ENCODE measurements at regions not wholly inside any gene's neighbourhood (a gene's known extent, or its start where the extent isn't known, plus 50 kb on each side); places are given as distances from the start of the nearest gene placed in this dataset.

DNA sequence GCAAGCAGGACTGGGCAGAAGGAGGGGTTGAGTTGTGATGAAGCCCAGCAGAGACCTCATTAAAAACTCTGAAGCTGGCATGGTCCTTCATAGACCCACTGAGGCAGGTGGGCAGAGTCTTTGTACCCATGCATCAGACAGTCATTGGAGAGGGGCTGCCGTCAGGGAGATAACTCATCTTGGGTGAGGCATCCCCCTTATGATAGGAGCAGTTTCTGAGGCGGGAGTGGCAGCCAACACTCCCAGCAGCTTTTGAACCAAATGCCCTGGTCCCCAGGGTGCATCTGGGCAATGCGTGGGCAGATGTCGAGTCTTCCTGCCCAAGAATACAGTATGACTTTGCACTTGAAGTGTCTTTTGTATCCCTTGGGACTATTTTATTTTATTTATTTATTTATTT lies 68.1 kb downstream of the HTR5A start:
- no peak overlapping the region for H3K4me3 ChIP-seq (ENCODE audit: low read depth, low read length)
- H3K27ac ChIP-seq (ENCODE audit: low read depth, low read length) = no peak overlapping the region
- H3K4me1 ChIP-seq (ENCODE audit: control insufficient read depth, insufficient read depth, low read length, unreplicated experiment) = no peaks in the 10 kb centered on the region
- H3K27me3 ChIP-seq (ENCODE audit: insufficient read depth, low read length) = peaks cover 31% of the 10 kb centered on the region
- no peaks in the 10 kb centered on the region for H3K36me3 ChIP-seq (ENCODE audit: insufficient read depth, low read length)
- no peak overlapping the region for H2AFZ ChIP-seq (ENCODE audit: low read length, unreplicated experiment)
- H3K79me2 ChIP-seq (ENCODE audit: control insufficient read depth, insufficient read depth, low read length, unreplicated experiment) = no peaks in the 10 kb centered on the region

DNA sequence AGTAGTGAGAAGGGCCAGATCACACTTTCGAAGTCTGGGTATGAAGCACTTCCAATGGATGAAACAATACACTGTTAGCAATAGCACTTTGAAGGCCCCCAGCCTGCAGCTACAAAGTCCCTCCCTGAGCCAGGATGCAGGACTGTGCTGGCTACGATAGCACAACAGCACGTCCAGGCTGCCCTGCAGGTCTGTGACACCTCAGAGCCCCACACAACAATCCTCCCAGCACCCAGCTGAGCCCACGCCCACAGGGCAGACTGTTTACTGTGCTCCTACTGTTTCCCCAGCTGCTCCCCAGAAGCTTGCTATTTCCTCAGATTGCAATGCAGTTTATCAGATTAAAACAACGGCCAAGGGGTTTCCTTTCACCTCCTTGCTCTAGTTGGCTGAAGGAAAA lies 71.4 kb downstream of the HTR5A start:
- no peaks in the 10 kb centered on the region for H3K36me3 ChIP-seq (ENCODE audit: insufficient read depth, low read length)
- H3K27ac ChIP-seq (ENCODE audit: low read depth, low read length) = no peak overlapping the region
- H2AFZ ChIP-seq (ENCODE audit: low read length, unreplicated experiment) = no peak overlapping the region
- peaks cover 50% of the 10 kb centered on the region for H3K27me3 ChIP-seq (ENCODE audit: insufficient read depth, low read length)
- no peaks in the 10 kb centered on the region for H3K79me2 ChIP-seq (ENCODE audit: control insufficient read depth, insufficient read depth, low read length, unreplicated experiment)
- H3K4me3 ChIP-seq (ENCODE audit: low read depth, low read length) = no peak overlapping the region
- H3K4me1 ChIP-seq (ENCODE audit: control insufficient read depth, insufficient read depth, low read length, unreplicated experiment) = no peaks in the 10 kb centered on the region

DNA sequence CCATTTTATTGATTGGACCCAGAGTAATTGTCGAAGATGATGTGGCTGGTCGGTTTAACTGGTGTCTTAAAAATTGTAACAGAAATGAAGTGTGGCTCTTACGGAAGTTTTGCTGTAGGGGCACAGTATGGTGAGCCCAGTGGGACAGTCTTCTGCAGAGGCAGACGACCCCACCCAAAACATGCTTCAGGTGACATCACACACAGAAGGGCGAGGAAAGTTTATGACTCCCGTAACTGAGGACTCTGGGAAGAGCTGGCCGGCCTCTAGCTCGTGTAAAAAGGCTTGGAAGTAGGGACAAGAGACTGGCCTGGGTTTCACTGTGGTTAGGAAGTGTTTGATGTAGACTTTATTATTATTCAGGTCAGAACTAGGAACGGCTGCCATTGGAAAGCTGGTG lies 73.3 kb downstream of the HTR5A start:
- H3K4me3 ChIP-seq (ENCODE audit: low read depth, low read length) = no peak overlapping the region
- no peak overlapping the region for H2AFZ ChIP-seq (ENCODE audit: low read length, unreplicated experiment)

DNA sequence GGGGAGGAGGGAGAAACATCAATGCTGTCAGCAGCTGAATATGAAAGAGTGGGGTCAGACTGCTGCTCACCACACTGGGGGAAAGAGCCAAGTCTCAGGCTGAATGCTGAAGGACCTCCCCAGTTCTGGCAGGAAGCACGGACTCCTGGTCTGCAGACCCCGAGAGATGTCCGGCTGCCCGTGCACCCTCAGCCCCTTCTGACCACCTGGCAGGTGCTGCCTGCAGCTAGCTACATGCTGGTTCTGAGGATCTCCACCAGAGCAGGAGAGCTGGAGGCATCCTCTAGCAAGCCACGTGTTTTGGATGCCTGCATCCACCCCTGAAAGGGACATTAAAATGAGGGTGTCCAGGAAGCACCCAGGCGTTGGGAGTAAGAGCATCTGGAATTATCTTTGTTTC lies 74.2 kb downstream of the HTR5A start:
- no peak overlapping the region for H2AFZ ChIP-seq (ENCODE audit: low read length, unreplicated experiment)
- no peaks in the 10 kb centered on the region for H3K36me3 ChIP-seq (ENCODE audit: insufficient read depth, low read length)
- no peak overlapping the region for H3K4me3 ChIP-seq (ENCODE audit: low read depth, low read length)
- H3K27me3 ChIP-seq (ENCODE audit: insufficient read depth, low read length) = peaks cover 54% of the 10 kb centered on the region
- H3K27ac ChIP-seq (ENCODE audit: low read depth, low read length) = no peak overlapping the region
- H3K4me1 ChIP-seq (ENCODE audit: control insufficient read depth, insufficient read depth, low read length, unreplicated experiment) = no peaks in the 10 kb centered on the region
- H3K79me2 ChIP-seq (ENCODE audit: control insufficient read depth, insufficient read depth, low read length, unreplicated experiment) = no peaks in the 10 kb centered on the region

More for the DNA sequence above, 73.3 kb downstream of the HTR5A start:
- Histone ChIP-seq H3K27me3 (ENCODE audit: insufficient read depth, low read length) (peaks cover 55% of the 10 kb centered on the region), H3K4me1 (ENCODE audit: control insufficient read depth, insufficient read depth, low read length, unreplicated experiment) (no peaks in the 10 kb centered on the region), H3K36me3 (ENCODE audit: insufficient read depth, low read length) (no peaks in the 10 kb centered on the region), H3K27ac (ENCODE audit: low read depth, low read length) (no peak overlapping the region), H3K79me2 (ENCODE audit: control insufficient read depth, insufficient read depth, low read length, unreplicated experiment) (no peaks in the 10 kb centered on the region)

DNA sequence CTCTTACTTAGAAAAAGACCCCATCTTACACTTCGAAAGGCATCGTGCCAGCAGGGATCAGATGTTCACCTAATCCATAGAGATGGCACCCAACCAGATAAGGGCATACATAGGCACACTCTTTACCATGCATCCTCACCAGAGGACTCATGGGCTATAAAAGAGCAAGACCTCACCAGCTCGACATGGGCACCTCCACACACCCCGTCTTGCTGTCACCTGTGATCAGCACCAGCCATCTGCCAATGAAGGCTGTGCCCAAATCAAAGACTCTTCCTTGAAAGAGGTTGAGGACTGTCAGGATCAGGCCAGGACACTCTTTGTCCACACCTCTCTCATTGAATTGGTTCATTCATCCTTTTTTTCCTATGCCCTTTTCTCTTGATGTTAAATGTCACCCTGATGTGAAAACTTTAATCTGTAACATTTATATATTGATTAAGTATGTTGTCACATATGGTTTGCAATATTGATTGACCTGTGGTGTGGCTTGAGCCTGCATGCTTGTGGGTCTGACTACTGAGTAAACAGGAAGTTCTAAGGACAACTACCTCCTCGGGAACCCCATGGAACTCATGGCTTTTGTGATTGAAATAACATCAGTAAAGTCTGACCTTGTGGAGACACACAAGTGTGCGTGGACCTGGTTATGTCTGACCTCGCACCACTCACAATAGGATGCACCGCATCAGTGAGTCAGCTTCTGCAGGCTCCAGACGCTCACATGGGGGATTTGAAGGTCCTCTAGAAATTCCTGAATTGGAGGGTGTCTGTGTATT lies 75.5 kb downstream of the HTR5A start:
- Histone ChIP-seq H3K27me3 (ENCODE audit: insufficient read depth, low read length) (peaks cover 52% of the 10 kb centered on the region), H3K4me3 (ENCODE audit: low read depth, low read length) (no peak overlapping the region), H2AFZ (ENCODE audit: low read length, unreplicated experiment) (no peak overlapping the region), H3K4me1 (ENCODE audit: control insufficient read depth, insufficient read depth, low read length, unreplicated experiment) (no peaks in the 10 kb centered on the region), H3K36me3 (ENCODE audit: insufficient read depth, low read length) (no peaks in the 10 kb centered on the region), H3K27ac (ENCODE audit: low read depth, low read length) (no peak overlapping the region), H3K79me2 (ENCODE audit: control insufficient read depth, insufficient read depth, low read length, unreplicated experiment) (no peaks in the 10 kb centered on the region)

DNA sequence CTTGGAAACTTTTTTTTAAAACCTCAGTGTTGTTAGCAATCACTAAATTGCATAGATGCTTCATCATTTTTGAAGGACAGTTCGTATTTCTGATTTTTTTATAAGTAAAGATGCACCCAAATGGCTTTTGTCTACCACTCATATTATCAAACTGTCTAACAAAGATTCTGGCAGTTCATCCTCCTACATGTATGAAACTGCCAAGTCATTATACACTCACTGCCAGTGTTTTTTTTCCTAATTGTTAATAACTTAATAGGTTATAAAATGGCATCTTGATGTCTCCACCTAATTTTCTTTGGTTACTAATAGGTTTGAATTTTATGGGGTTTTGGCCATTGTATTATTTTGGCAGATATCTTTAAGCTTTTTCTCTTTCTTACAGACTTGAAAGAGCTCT lies 77.0 kb downstream of the HTR5A start:
- H3K27ac ChIP-seq (ENCODE audit: low read depth, low read length) = no peak overlapping the region
- H2AFZ ChIP-seq (ENCODE audit: low read length, unreplicated experiment) = no peak overlapping the region
- no peaks in the 10 kb centered on the region for H3K4me1 ChIP-seq (ENCODE audit: control insufficient read depth, insufficient read depth, low read length, unreplicated experiment)
- H3K79me2 ChIP-seq (ENCODE audit: control insufficient read depth, insufficient read depth, low read length, unreplicated experiment) = no peaks in the 10 kb centered on the region
- no peak overlapping the region for H3K4me3 ChIP-seq (ENCODE audit: low read depth, low read length)
- H3K36me3 ChIP-seq (ENCODE audit: insufficient read depth, low read length) = no peaks in the 10 kb centered on the region
- H3K27me3 ChIP-seq (ENCODE audit: insufficient read depth, low read length) = peaks cover 37% of the 10 kb centered on the region

DNA sequence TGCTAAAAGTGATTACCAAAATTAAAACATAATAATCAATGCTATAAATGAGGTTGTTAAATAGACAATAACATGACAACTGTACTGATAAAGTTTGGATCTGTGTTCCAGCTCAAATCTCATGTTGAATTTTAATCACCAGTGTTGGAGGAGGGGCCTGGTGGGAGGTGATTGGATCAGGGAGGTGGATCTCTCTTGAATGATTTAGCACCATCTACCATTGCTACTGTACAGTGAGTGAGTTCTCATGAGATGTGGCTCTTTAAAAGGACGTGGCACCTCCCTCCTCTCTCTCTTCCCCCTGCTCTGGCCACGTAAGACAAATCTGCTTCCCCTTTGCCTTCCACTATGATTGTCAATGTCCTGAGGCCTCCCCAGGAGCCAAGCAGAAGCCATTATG lies 77.5 kb downstream of the HTR5A start:
- Histone ChIP-seq H3K4me1 (ENCODE audit: control insufficient read depth, insufficient read depth, low read length, unreplicated experiment) (no peaks in the 10 kb centered on the region), H3K27ac (ENCODE audit: low read depth, low read length) (no peak overlapping the region), H2AFZ (ENCODE audit: low read length, unreplicated experiment) (no peak overlapping the region), H3K36me3 (ENCODE audit: insufficient read depth, low read length) (no peaks in the 10 kb centered on the region), H3K27me3 (ENCODE audit: insufficient read depth, low read length) (peaks cover 32% of the 10 kb centered on the region), H3K79me2 (ENCODE audit: control insufficient read depth, insufficient read depth, low read length, unreplicated experiment) (no peaks in the 10 kb centered on the region), H3K4me3 (ENCODE audit: low read depth, low read length) (no peak overlapping the region)

DNA sequence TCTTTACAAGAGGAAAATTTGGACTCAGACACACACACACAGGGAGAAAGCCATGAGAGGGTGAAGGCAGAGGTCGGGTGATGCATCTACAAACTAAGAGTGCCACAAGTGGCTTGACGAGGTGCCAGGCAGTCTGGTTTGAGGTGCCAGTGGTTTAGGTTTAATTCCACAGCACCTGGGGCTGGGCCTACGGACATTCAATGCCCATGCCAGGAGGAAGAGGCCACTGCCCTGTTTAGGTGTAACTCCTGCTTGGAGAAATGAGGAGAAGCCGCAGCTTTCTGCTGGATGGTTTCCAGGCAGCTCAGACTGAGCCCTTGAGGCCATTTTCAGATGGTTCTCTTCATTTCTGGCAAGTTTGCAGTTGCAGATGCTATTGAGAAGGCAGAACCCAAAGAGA lies 83.6 kb downstream of the HTR5A start:
- H3K36me3 ChIP-seq (ENCODE audit: insufficient read depth, low read length) = no peaks in the 10 kb centered on the region
- H3K4me1 ChIP-seq (ENCODE audit: control insufficient read depth, insufficient read depth, low read length, unreplicated experiment) = no peaks in the 10 kb centered on the region
- H3K27me3 ChIP-seq (ENCODE audit: insufficient read depth, low read length) = peaks cover 3% of the 10 kb centered on the region; the same call in 1 of the 2 replicates
- no peak overlapping the region for H3K4me3 ChIP-seq (ENCODE audit: low read depth, low read length)
- H3K27ac ChIP-seq (ENCODE audit: low read depth, low read length) = no peak overlapping the region
- H2AFZ ChIP-seq (ENCODE audit: low read length, unreplicated experiment) = no peak overlapping the region
- H3K79me2 ChIP-seq (ENCODE audit: control insufficient read depth, insufficient read depth, low read length, unreplicated experiment) = no peaks in the 10 kb centered on the region

DNA sequence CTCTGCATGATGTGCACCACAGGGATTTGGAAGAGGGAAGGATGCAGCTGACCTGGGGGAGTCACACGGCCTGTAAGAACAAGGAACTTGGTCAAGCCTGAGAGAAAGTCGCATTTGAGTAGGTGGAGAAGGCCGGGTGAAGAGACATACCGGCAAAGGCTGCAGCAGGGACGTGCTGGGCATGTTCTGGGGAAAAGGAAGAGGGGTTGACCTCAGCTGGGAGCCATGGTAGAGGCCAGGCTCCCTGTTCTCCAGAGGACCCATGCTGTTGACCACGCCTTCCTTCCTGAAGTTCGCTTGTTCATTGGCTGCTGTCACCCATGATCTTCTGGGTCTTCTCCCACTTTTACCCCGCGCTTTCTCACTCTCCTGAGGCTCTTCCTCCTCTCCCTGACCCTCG lies 84.5 kb downstream of the HTR5A start:
- H3K36me3 ChIP-seq (ENCODE audit: insufficient read depth, low read length) = no peaks in the 10 kb centered on the region
- H3K4me1 ChIP-seq (ENCODE audit: control insufficient read depth, insufficient read depth, low read length, unreplicated experiment) = no peaks in the 10 kb centered on the region
- H2AFZ ChIP-seq (ENCODE audit: low read length, unreplicated experiment) = no peak overlapping the region
- no peak overlapping the region for H3K4me3 ChIP-seq (ENCODE audit: low read depth, low read length)
- H3K27me3 ChIP-seq (ENCODE audit: insufficient read depth, low read length) = peaks cover under 1% of the 10 kb centered on the region; the same call in 1 of the 2 replicates
- no peaks in the 10 kb centered on the region for H3K79me2 ChIP-seq (ENCODE audit: control insufficient read depth, insufficient read depth, low read length, unreplicated experiment)
- no peak overlapping the region for H3K27ac ChIP-seq (ENCODE audit: low read depth, low read length)

DNA sequence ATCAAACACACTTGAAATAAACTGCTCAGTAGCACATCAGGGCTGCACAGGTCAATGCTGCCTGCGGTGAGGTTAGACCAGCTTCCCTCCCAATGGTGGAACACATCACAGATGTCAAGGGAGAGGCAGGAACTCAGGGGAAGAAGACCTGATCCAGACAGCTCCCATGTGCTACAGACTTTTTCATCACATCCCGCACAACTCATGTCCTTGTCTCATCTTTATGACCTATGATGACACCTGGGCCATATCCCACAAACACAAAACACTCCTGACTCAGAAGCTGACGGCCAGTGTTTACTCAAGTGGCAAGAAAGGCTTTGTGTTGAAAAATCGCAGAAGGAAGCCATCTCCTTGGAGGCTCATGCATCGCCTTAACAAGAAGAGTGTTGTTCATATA lies 91.6 kb downstream of the HTR5A start:
- Histone ChIP-seq H3K36me3 (ENCODE audit: insufficient read depth, low read length) (no peaks in the 10 kb centered on the region), H3K4me1 (ENCODE audit: control insufficient read depth, insufficient read depth, low read length, unreplicated experiment) (peaks cover 5% of the 10 kb centered on the region), H3K79me2 (ENCODE audit: control insufficient read depth, insufficient read depth, low read length, unreplicated experiment) (no peaks in the 10 kb centered on the region), H2AFZ (ENCODE audit: low read length, unreplicated experiment) (no peak overlapping the region), H3K4me3 (ENCODE audit: low read depth, low read length) (no peak overlapping the region), H3K27me3 (ENCODE audit: insufficient read depth, low read length) (peaks cover 29% of the 10 kb centered on the region), H3K27ac (ENCODE audit: low read depth, low read length) (no peak overlapping the region)

DNA sequence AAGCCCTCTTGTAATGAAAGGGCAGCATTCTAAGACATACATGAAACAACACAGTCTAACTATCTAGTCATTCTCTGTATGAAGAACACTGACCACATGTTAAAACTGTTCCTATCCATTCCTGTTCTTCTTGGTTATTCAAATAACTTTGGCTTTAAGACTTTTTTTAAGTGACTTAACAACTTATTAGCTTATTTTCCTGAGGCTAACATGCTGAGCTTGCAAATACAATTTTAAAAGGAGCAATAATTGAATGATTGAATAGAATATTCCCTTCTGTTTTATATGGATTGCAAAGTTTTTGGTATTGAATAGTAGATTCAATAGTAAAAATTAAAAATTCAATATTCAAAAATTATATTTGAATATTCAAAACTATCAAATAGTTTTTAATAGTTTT lies 92.3 kb downstream of the HTR5A start:
- H2AFZ ChIP-seq (ENCODE audit: low read length, unreplicated experiment) = no peak overlapping the region

More for the DNA sequence above, 92.3 kb downstream of the HTR5A start:
- Histone ChIP-seq H3K27me3 (ENCODE audit: insufficient read depth, low read length) (peaks cover 29% of the 10 kb centered on the region), H3K4me1 (ENCODE audit: control insufficient read depth, insufficient read depth, low read length, unreplicated experiment) (peaks cover 10% of the 10 kb centered on the region), H3K27ac (ENCODE audit: low read depth, low read length) (no peak overlapping the region), H3K36me3 (ENCODE audit: insufficient read depth, low read length) (no peaks in the 10 kb centered on the region), H3K4me3 (ENCODE audit: low read depth, low read length) (no peak overlapping the region), H3K79me2 (ENCODE audit: control insufficient read depth, insufficient read depth, low read length, unreplicated experiment) (no peaks in the 10 kb centered on the region)

Data from ACC112 (cell line).